Stomach (tissue), 4 donors: ENCODE measurements at regions not wholly inside any gene's neighbourhood (a gene's known extent, or its start where the extent isn't known, plus 50 kb on each side); places are given as distances from the start of the nearest gene placed in this dataset.

Source experiments
- CTCF ChIP-seq, 7 experiments: fragments of 450-650 bp in 4 of 7; fragments of 200-600 bp in 3 of 7; sonication (generic) in 3 of 7; IDR thresholded peaks; one replicate each; pipeline ENCODE4 v1.5.1; 2016 to 2019; ENCODE audit warnings: antibody characterized with exemption in 7 of 7, control low read depth in 2 of 7, mild to moderate bottlenecking in 1 of 7
- EP300 ChIP-seq: sonication (generic); formaldehyde crosslinking; IDR thresholded peaks from one replicate; pipeline ENCODE4 v1.6.1; 2017; ENCODE audit warnings: antibody characterized with exemption
- POLR2A ChIP-seq, 4 donors: fragments of 450-650 bp; IDR thresholded peaks; one replicate each; pipeline ENCODE4 v1.6.1; 2016; ENCODE audit warnings: antibody characterized with exemption in 4 of 4, control low read depth in 2 of 4, mild to moderate bottlenecking in 1 of 4, moderate library complexity in 1 of 4
- POLR2AphosphoS5 ChIP-seq, 3 donors: sonication (generic); formaldehyde crosslinking; IDR thresholded peaks; one replicate each; pipeline ENCODE4 v1.6.1; 2016; ENCODE audit warnings: antibody characterized with exemption in 3 of 3

DNA sequence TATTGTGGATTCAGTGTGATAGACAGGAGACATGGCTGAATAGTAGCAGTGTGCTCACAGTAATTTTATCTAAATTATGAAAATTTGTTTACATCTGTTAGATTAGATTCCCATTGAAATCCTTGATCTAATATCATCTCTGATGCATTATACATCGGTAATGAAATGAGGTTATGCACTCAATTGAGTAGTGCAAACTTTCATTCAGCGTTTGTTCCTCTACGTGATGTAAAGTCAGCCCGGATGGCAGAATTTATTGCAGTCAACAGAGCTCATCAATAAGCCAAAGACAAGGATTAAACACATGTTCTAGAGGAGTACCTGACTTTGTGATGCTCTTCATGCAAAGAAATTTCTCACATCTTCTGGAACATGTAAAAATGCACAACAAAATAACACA is 549.2 kb downstream of the GOLGA6L6 start:
- TF ChIP-seq CTCF (IDR thresholded peaks at IDR 0.05): no peak
- no peak for TF ChIP-seq POLR2A (IDR thresholded peaks at IDR 0.05)
- no peak for TF ChIP-seq POLR2AphosphoS5 (IDR thresholded peaks at IDR 0.05)
- no peak for TF ChIP-seq EP300
